CD4-positive, alpha-beta T cell treated with Interleukin-17A for 1 hour (primary cell): ENCODE measurements at regions not wholly inside any gene's neighbourhood (a gene's known extent, or its start where the extent isn't known, plus 50 kb on each side); places are given as distances from the start of the nearest gene placed in this dataset.

Source experiments
- DNase-seq: peaks from one replicate; pipeline ENCODE4 v3.0.0-alpha.2; 2020

DNA sequence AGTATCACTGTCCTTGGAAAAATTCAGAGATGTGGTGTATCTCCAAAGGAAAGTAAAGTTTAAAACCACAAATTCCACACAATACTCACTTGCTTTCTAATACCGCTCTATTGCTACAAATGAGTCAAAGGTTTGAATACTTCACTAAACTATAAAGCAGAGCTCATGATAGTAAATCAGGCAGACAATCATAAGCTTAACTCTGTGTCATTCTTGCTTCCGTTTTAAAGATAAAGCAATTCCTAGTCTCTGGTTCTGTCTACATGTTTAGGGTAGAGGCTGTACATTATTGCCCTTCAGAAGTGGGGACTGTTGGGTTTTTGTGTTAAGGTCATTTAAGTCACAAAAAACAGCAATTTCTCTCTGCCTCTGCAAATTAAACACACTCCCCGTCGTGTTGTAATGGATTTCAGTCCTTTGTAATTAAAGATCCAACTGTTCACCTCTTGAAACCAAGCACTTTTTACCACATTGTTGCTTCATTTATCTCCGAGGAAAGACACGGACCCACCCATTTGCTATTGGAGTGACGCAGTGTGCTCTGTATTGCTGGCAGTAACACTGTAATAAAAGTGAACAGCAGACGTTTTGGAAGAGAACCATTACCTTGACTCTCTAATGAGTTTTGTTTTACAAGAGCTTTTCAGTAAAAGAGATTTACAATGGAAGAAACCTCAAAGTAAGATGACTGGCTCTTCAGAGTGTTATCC is 83.1 kb upstream of the CNTNAP4 start:
- no peak for DNase-seq

- DNase-seq = no peak
Measured at GRCh38 chr16:76194616-76195015, 82.6 kb upstream of the CNTNAP4 start.

DNA sequence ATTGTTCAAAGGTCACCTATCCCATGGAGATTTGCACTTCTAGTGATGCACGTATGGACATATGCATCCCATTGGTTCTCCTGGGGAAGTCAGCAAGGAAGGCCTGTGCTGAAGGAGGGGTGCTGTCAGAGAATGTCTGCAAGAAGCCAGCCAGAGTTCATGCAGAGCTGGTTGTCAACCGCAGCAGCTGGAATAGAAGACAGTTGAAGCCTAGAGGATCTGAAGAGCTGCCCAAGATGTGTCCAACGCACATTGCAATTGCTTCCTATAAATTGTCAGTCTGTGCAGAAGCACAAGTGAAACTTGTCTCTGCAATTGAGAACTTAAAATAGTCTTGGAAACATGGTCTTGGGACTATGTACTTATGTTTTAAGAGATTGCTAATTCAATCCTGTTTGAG is 82.1 kb upstream of the CNTNAP4 start:
- no peak for DNase-seq

DNA sequence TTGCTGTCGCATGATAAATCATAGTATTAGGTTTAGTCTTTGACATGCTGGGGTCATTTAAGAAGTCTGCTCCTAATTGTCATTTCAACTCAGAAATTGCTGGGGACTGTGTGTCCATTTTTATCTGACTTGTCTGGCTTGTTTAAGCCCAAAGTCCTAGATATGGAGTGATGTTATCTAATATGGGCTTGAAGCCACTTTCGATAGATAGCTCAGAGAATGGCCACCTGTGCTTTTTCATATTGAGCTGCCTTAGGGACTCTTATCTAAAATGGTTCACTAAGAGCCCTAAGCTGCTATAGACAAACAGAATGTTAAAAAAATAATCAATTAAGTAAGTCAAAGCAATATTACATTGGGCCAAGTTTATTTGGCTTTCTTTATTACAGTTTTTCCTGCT is 81.6 kb upstream of the CNTNAP4 start:
- no peak for DNase-seq

GRCh38 chr16:76197900-76198299 is 79.3 kb upstream of the CNTNAP4 start:
- DNase-seq = no peak

DNA sequence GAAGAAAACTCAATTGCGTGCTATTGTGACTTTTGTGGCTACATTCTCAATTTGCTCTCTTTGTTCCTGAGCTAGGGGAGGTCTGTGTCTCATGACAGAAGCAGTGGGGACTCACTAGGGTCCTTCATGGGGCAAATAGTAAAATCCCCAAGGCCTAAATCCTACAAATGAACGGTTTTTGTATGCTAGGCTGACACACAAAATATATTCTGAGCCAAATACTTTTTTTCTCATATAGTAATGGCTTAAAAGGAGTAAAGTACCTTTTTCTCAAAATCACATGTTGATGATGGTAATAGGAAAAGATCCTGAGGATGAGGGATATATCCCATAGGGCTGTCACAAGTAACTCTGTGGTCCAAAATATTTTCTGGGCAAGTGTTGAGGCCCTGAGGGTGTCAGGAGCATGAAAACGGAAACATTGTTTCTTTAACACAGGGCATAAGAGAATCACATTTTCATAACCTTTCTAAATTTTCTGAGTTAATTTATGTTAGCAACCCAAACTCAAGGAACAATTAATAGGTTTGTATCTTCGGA is 77.5 kb upstream of the CNTNAP4 start:
- DNase-seq = no peak

GRCh38 chr16:76201385-76201784 is 75.8 kb upstream of the CNTNAP4 start:
- DNase-seq = no peak

GRCh38 chr16:76204249-76204648 is 73.0 kb upstream of the CNTNAP4 start:
- DNase-seq = no peak

DNA sequence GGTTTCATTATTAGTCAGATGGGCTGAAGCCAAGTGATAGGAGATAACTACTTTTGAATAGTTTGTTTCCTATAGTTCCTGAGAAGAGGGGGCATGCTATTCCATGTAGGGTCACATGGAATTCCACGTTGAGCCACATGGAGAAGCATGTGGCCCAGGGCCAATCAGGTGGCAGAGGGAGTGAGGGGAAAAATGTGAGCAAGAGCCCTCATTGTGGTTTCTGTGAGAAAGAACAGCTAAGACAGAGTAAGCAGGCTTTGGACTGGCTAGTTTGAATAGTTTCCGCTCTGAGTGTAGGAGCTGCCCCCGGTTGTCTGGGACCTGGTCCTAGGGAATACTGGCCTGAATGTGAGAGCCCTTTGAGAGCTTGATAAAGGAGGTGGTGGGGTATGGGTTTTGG is 69.9 kb upstream of the CNTNAP4 start:
- DNase-seq = no peak

GRCh38 chr16:76210157-76210556 is 67.0 kb upstream of the CNTNAP4 start:
- DNase-seq = no peak

DNA sequence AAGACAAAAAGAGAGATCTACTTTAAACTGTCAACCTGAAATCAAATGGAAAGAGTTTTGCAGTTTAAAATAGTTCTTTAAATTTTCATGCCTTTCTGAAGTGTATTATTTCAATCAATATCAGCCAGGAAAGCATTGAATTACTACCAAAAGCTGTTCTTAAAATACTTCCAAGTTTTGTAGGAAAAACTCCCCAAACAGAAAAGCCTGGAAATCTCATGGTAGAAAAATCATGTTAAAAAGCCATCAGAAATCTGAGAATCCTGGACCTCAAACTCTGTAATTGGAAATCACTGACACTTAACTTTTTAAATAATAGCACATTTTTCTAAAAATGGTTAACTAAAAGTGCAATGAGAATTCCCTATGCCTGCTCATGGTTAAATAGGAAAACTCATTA is 63.3 kb upstream of the CNTNAP4 start:
- DNase-seq = no peak

DNA sequence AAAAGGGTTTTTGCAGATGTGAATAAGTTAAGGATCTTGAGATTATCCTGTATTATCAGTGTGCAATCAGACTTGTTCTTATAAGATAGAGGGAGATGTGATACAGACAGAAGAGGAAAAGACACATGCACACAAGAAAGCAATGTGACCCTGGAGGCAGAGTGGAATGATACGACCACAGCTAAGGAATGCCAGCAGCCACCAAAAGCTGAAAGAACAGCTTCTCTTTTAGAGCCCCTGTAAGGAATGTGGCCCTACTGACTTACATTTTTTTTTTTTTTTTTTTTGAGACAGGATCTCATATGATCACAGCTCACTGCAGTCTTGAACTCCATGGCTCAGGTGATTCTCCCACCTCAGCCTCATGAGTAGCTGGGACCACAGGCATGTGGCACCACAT is 62.3 kb upstream of the CNTNAP4 start:
- no peak for DNase-seq

DNA sequence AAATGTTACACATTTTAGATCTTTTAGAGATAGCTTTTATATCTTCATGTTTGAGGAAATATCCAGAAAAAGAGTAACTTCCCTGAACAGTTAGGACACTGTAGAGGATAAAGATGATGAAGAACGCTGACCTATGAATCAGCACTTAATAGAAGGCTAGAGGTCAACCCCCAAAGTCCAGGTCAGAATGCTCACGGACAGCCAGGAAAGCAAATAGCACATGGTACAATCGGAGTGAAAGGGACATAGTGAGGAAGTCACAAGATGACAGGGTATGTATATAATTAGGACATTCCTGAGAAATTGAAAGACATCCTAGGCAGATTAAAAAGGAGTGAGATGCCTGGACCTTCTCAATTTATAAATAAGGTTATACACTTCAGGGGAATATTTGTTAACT is 55.1 kb upstream of the CNTNAP4 start:
- DNase-seq = no peak

DNA sequence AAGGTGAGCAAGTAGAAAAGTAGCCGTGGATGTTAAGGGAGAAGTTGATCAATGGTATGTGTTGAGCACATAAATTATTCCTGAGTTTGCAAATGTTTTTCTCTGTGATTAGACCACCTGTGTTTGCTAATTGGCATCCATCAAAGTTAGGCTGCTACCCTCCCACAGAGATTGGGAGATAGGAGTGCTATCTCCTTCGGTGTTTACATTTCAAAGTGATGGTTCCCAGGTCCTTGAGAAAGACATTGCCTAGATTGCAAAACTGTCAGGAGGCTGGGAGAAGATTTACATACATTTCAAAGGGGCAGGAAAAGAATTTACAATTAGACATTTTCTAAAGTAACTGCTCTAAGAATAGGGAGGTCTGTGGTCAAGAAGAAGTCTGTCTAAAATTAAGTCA is 54.3 kb upstream of the CNTNAP4 start:
- DNase-seq = no peak

- DNase-seq = no peak
Measured at GRCh38 chr16:76226011-76226410, 51.2 kb upstream of the CNTNAP4 start.

DNA sequence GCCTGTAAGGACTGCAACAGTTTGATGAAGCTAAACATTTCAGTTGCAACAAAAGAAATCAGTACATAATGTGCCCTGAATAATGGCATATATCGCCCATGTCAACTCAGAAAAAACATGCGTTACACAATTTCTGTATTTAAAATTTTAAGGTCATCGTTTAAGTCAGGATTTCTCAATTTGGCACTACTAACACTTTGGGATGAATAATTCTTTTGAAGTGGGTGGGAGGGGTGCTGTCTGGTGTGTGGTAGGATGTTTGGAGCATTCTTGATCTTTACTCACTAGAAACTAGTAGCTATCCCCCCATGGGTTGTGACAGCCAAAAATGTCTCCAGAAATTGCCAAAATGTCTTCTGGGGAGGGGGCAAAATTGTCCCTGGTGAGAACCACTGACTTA is 50.7 kb upstream of the CNTNAP4 start:
- DNase-seq = no peak
